HG03060 (cell line): ENCODE measurements at regions not wholly inside any gene's neighbourhood (a gene's known extent, or its start where the extent isn't known, plus 50 kb on each side); places are given as distances from the start of the nearest gene placed in this dataset.
A peak's percentile ranks its signal among the peaks of the same experiment; 100 is the strongest.
"Not testable (repeated sequence)": the region's sequence is repeated elsewhere in the genome, so short reads cannot be mapped to it uniquely, and the experiment has no call there.

ENCODE experiments used
- ATAC-seq: cut with Tn5 transposase; IDR thresholded peaks from one replicate; pipeline ENCODE4 v1.9.1; 2021; ENCODE audit warnings: low read depth, moderate number of reproducible peaks; ENCODE audit not compliant: unreplicated experiment

GRCh38 chr3:116981089-116981488 lies 271.5 kb downstream of the TUSC7 start:
- ATAC-seq, result no peak

- ATAC-seq, result no peak
Observed at GRCh38 chr3:116984301-116984700, 274.7 kb downstream of the TUSC7 start.

GRCh38 chr3:116994351-116994879 lies 284.8 kb downstream of the TUSC7 start:
- ATAC-seq, result no peak

- no peak for ATAC-seq
Observed at GRCh38 chr3:117003501-117003900, 293.9 kb downstream of the TUSC7 start.

GRCh38 chr3:117005274-117005673 lies 295.7 kb downstream of the TUSC7 start:
- no peak for ATAC-seq

GRCh38 chr3:117005911-117006522 lies 296.4 kb downstream of the TUSC7 start:
- ATAC-seq, result no peak

- ATAC-seq, result no peak
Observed at GRCh38 chr3:117010318-117010717, 300.7 kb downstream of the TUSC7 start.

GRCh38 chr3:117011687-117012250 lies 302.2 kb downstream of the TUSC7 start:
- no peak for ATAC-seq

- no peak for ATAC-seq
Observed at GRCh38 chr3:117016378-117016777, 306.8 kb downstream of the TUSC7 start.

GRCh38 chr3:117017135-117017894 lies 307.7 kb downstream of the TUSC7 start:
- peak; percentile 48 for ATAC-seq

- no peak for ATAC-seq
Observed at GRCh38 chr3:117018655-117019054, 309.1 kb downstream of the TUSC7 start.

GRCh38 chr3:117019082-117019713 lies 309.6 kb downstream of the TUSC7 start:
- ATAC-seq, result peak; percentile 51

- no peak for ATAC-seq
Observed at GRCh38 chr3:117026401-117026800, 316.8 kb downstream of the TUSC7 start.

GRCh38 chr3:117035745-117036144 lies 326.2 kb downstream of the TUSC7 start:
- ATAC-seq, result no peak

GRCh38 chr3:117036259-117036799 lies 326.8 kb downstream of the TUSC7 start:
- no peak for ATAC-seq

- ATAC-seq, result no peak
Observed at GRCh38 chr3:117045143-117045542, 335.6 kb downstream of the TUSC7 start.

- ATAC-seq, result no peak
Observed at GRCh38 chr3:117047951-117048705, 338.5 kb downstream of the TUSC7 start.

GRCh38 chr3:117052395-117052794 lies 342.8 kb downstream of the TUSC7 start:
- ATAC-seq, result no peak

- ATAC-seq, result no peak
Observed at GRCh38 chr3:117054556-117054955, 345.0 kb downstream of the TUSC7 start.

GRCh38 chr3:117056946-117057345 lies 347.4 kb downstream of the TUSC7 start:
- not testable (repeated sequence) for ATAC-seq
